ENCODE measurements at regions not wholly inside any gene's neighbourhood (a gene's known extent, or its start where the extent isn't known, plus 50 kb on each side); places are given as distances from the start of the nearest gene placed in this dataset.

GRCh38 chr14:83969998-83970397, 1559.9 kb upstream of the FLRT2 start:
- no peaks in the 10 kb centered on the region for H3K4me1 Mint-ChIP-seq
- no peaks in the 10 kb centered on the region for H3K27me3 Mint-ChIP-seq (ENCODE audit: low read depth in 2 of 2)

DNA sequence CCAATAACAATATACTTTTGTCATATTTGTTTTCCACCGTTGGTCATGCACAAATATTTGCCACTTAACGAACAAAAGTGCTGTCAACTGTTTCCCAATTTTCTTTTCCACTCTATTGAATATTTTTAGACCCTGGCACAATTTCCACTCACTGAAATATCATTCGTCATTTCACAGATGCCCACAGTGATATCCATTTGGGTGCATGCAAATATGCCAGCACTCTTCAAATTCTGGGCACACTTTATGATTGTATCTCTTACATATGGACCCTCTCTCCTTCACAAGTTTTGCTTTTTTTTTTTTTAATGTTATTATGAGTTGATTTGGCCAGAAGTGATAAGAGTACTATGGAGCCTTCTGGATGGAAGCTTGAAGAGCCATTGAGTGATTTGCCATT, 1557.3 kb upstream of the FLRT2 start:
- H3K27me3 Mint-ChIP-seq (ENCODE audit: low read depth in 2 of 2), result peaks cover 0 to 4% of the 10 kb centered on the region in 2 donors
- intact Hi-C loops (cut with micrococcal nuclease), result no loop called here
- H3K4me3 Mint-ChIP-seq, result no peak overlapping the region
- no peaks in the 10 kb centered on the region for H3K4me1 ChIP-seq (ENCODE audit: control insufficient read depth, insufficient read depth, low read length)
- H3K36me3 Mint-ChIP-seq, result no peaks in the 10 kb centered on the region
- 81% methylated on average over 3 of the region's 3 CpGs for WGBS (ENCODE audit: insufficient coverage)
- no peaks in the 10 kb centered on the region for H3K4me1 Mint-ChIP-seq
- H3K36me3 ChIP-seq (ENCODE audit: control insufficient read depth, insufficient read depth, low read length), result no peaks in the 10 kb centered on the region
- TF ChIP-seq, protein P1, sequence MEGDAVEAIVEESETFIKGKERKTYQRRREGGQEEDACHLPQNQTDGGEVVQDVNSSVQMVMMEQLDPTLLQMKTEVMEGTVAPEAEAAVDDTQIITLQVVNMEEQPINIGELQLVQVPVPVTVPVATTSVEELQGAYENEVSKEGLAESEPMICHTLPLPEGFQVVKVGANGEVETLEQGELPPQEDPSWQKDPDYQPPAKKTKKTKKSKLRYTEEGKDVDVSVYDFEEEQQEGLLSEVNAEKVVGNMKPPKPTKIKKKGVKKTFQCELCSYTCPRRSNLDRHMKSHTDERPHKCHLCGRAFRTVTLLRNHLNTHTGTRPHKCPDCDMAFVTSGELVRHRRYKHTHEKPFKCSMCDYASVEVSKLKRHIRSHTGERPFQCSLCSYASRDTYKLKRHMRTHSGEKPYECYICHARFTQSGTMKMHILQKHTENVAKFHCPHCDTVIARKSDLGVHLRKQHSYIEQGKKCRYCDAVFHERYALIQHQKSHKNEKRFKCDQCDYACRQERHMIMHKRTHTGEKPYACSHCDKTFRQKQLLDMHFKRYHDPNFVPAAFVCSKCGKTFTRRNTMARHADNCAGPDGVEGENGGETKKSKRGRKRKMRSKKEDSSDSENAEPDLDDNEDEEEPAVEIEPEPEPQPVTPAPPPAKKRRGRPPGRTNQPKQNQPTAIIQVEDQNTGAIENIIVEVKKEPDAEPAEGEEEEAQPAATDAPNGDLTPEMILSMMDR (IDR thresholded peaks at IDR 0.05), result no peak
- ATAC-seq (no peak), DNase-seq (no peak)
- H3K27ac ChIP-seq (ENCODE audit: low read length), result no peak overlapping the region
- peaks cover 2% of the 10 kb centered on the region for H3K9me3 ChIP-seq (ENCODE audit: control insufficient read depth, insufficient read depth, low read length)
- H3K27me3 ChIP-seq (ENCODE audit: control insufficient read depth, insufficient read depth, low read length), result no peaks in the 10 kb centered on the region
- no peaks in the 10 kb centered on the region for H3K9me3 Mint-ChIP-seq
- no peak overlapping the region for H3K4me3 ChIP-seq (ENCODE audit: low read length)
- no peak overlapping the region for H3K27ac Mint-ChIP-seq

More at GRCh38 chr14:83969998-83970397, 1559.9 kb upstream of the FLRT2 start:
- Histone ChIP-seq H3K4me3 (ENCODE audit: low read length) (no peak overlapping the region), H3K27me3 (ENCODE audit: control insufficient read depth, insufficient read depth, low read length) (no peaks in the 10 kb centered on the region), H3K4me1 (ENCODE audit: control insufficient read depth, insufficient read depth, low read length) (no peaks in the 10 kb centered on the region), H3K9me3 (ENCODE audit: control insufficient read depth, insufficient read depth, low read length) (peaks cover 2% of the 10 kb centered on the region), H3K36me3 (ENCODE audit: control insufficient read depth, insufficient read depth, low read length) (no peaks in the 10 kb centered on the region), H3K27ac (ENCODE audit: low read length) (no peak overlapping the region)
- 87% methylated on average over 3 of the region's 5 CpGs for WGBS (ENCODE audit: insufficient coverage)
- intact Hi-C loops (cut with micrococcal nuclease), result no loop called here
- no peak for ATAC-seq
- H3K27ac Mint-ChIP-seq, result no peak overlapping the region
- TF ChIP-seq, protein P1 (IDR thresholded peaks at IDR 0.05), result no peak
- peaks cover 0 to 3% of the 10 kb centered on the region in 2 donors for H3K9me3 Mint-ChIP-seq
- H3K4me3 Mint-ChIP-seq, result no peak overlapping the region
- no peaks in the 10 kb centered on the region for H3K36me3 Mint-ChIP-seq
- no peak for DNase-seq

- no peak overlapping the region for H3K4me3 ChIP-seq (ENCODE audit: low read length)
- H3K27ac ChIP-seq (ENCODE audit: low read length), result no peak overlapping the region
- Mint-ChIP-seq H3K36me3 (no peaks in the 10 kb centered on the region), H3K9me3 (no peaks in the 10 kb centered on the region), H3K27me3 (ENCODE audit: low read depth in 2 of 2) (peaks cover 0 to 5% of the 10 kb centered on the region in 2 donors), H3K4me3 (no peak overlapping the region), H3K4me1 (no peaks in the 10 kb centered on the region), H3K27ac (no peak overlapping the region)
- no peaks in the 10 kb centered on the region for H3K4me1 ChIP-seq (ENCODE audit: control insufficient read depth, insufficient read depth, low read length)
- H3K27me3 ChIP-seq (ENCODE audit: control insufficient read depth, insufficient read depth, low read length), result no peaks in the 10 kb centered on the region
- WGBS (ENCODE audit: insufficient coverage), result 91% methylated on average over 4 of the region's 5 CpGs
- DNase-seq, result no peak
- TF ChIP-seq, protein P1 (IDR thresholded peaks at IDR 0.05), result no peak
- no peaks in the 10 kb centered on the region for H3K36me3 ChIP-seq (ENCODE audit: control insufficient read depth, insufficient read depth, low read length)
- intact Hi-C loops (cut with micrococcal nuclease), result no loop called here
- no peak for ATAC-seq
- H3K9me3 ChIP-seq (ENCODE audit: control insufficient read depth, insufficient read depth, low read length), result no peaks in the 10 kb centered on the region
Observed at GRCh38 chr14:83974647-83975163, 1555.2 kb upstream of the FLRT2 start.

DNA sequence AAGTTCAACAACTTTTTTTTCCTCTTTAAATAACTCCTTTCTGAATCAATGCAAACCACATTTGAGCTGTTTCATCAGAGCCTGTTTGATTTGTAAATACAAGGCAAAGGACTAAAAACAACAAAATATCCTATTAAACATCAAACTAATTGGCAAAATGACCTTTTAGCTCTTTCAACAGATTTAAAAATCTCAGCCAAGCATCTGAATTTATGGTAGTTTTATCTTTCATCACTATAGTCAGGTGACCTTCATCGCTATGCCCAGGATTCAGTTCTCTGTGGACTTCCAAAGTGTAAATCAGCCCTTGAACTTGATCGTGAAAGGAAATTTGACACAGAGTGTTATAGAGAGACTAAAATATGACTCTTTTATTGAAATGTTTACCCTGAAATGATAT, 1554.5 kb upstream of the FLRT2 start:
- Mint-ChIP-seq H3K4me1 (no peaks in the 10 kb centered on the region), H3K9me3 (no peaks in the 10 kb centered on the region), H3K4me3 (no peak overlapping the region), H3K27me3 (ENCODE audit: low read depth in 2 of 2) (peaks cover 0 to 5% of the 10 kb centered on the region in 2 donors), H3K36me3 (no peaks in the 10 kb centered on the region), H3K27ac (no peak overlapping the region)
- H3K27ac ChIP-seq (ENCODE audit: low read length), result no peak overlapping the region
- no peak overlapping the region for H3K4me3 ChIP-seq (ENCODE audit: low read length)
- H3K4me1 ChIP-seq (ENCODE audit: control insufficient read depth, insufficient read depth, low read length), result no peaks in the 10 kb centered on the region
- ATAC-seq (no peak), DNase-seq (no peak)
- TF ChIP-seq, protein P1 (IDR thresholded peaks at IDR 0.05), result no peak
- H3K36me3 ChIP-seq (ENCODE audit: control insufficient read depth, insufficient read depth, low read length), result no peaks in the 10 kb centered on the region
- H3K27me3 ChIP-seq (ENCODE audit: control insufficient read depth, insufficient read depth, low read length), result no peaks in the 10 kb centered on the region
- 78% methylated on average over 2 of the region's 2 CpGs for WGBS (ENCODE audit: insufficient coverage)
- no peaks in the 10 kb centered on the region for H3K9me3 ChIP-seq (ENCODE audit: control insufficient read depth, insufficient read depth, low read length)
- intact Hi-C loops (cut with micrococcal nuclease), result no loop called here

All from natural killer cell (primary cell).